HCT116 (cell line): ENCODE measurements at regions not wholly inside any gene's neighbourhood (a gene's known extent, or its start where the extent isn't known, plus 50 kb on each side); places are given as distances from the start of the nearest gene placed in this dataset.

ENCODE experiments used
- CEBPB ChIP-seq: IDR thresholded peaks from 2 replicates; pipeline ENCODE4 v1.6.1; 2012; ENCODE audit warnings: low read depth
- ELF1 ChIP-seq: IDR thresholded peaks from 2 replicates; pipeline ENCODE4 v1.6.1; 2012; ENCODE audit warnings: low read depth, borderline replicate concordance
- EZH2 ChIP-seq: fragments of 200-600 bp; sonication (generic); IDR thresholded peaks from 2 replicates; pipeline ENCODE4 v1.6.1; 2017; ENCODE audit warnings: antibody characterized with exemption, mixed run types
- EZH2phosphoT487 ChIP-seq: fragments of 200-600 bp; IDR thresholded peaks from 2 replicates; pipeline ENCODE4 v1.6.1; 2018; ENCODE audit warnings: antibody characterized with exemption, borderline replicate concordance
- JUND ChIP-seq: IDR thresholded peaks from 2 replicates; pipeline ENCODE4 v1.6.1; 2012
- POLR2A ChIP-seq: IDR thresholded peaks from 2 replicates; pipeline ENCODE4 v1.7.0; 2011; ENCODE audit warnings: borderline replicate concordance; ENCODE audit not compliant: insufficient read depth, insufficient read length; ENCODE audit errors: extremely low read depth
- POLR2AphosphoS5 ChIP-seq: IDR thresholded peaks from 2 replicates; pipeline ENCODE4 v1.6.1; 2011; ENCODE audit warnings: mild to moderate bottlenecking, low read depth, low read length, moderate library complexity
- SP1 ChIP-seq: IDR thresholded peaks from 2 replicates; pipeline ENCODE4 v1.6.1; 2012; ENCODE audit warnings: low read depth
- YY1 ChIP-seq: IDR thresholded peaks from 2 replicates; pipeline ENCODE4 v1.6.1; 2011; ENCODE audit warnings: low read length, low read depth, moderate library complexity, mild to moderate bottlenecking; ENCODE audit not compliant: insufficient replicate concordance; ENCODE audit errors: extremely low read depth
- ZFX ChIP-seq: fragments of 450-650 bp; IDR thresholded peaks from 2 replicates; pipeline ENCODE4 v1.6.1; 2017
- ZNF274 ChIP-seq: fragments of 200-500 bp; sonication (Bioruptor generic); IDR thresholded peaks from 2 replicates; pipeline ENCODE4 v1.6.1; 2014; ENCODE audit warnings: mild to moderate bottlenecking, low read depth, low read length, inconsistent platforms
- TF ChIP-seq, protein P1 (sequence below), 3 experiments: fragments of 200-600 bp in 1 of 3; sonication (generic) in 1 of 3; IDR thresholded peaks in 2 of 3; conservative IDR thresholded peaks in 1 of 3; 2 replicates each; pipeline ENCODE4 v1.5.1; 2012 to 2017; ENCODE audit warnings: low read depth in 2 of 3, low read length in 2 of 3, antibody characterized with exemption in 1 of 3, borderline replicate concordance in 1 of 3, control low read depth in 1 of 3, mild to moderate bottlenecking in 1 of 3, mixed read lengths in 1 of 3, mixed run types in 1 of 3, moderate library complexity in 1 of 3; ENCODE audit not compliant: insufficient read depth in 1 of 3
- TF ChIP-seq, protein P2 (sequence below): IDR thresholded peaks from 2 replicates; pipeline ENCODE4 v1.6.1; 2012; ENCODE audit warnings: low read depth
- TF ChIP-seq, protein P3 (sequence below): IDR thresholded peaks from 2 replicates; pipeline ENCODE4 v1.6.1; 2012

- no peak for TF ChIP-seq JUND
- TF ChIP-seq ZFX = no peak
- no peak for TF ChIP-seq POLR2A
- TF ChIP-seq, protein P1, sequence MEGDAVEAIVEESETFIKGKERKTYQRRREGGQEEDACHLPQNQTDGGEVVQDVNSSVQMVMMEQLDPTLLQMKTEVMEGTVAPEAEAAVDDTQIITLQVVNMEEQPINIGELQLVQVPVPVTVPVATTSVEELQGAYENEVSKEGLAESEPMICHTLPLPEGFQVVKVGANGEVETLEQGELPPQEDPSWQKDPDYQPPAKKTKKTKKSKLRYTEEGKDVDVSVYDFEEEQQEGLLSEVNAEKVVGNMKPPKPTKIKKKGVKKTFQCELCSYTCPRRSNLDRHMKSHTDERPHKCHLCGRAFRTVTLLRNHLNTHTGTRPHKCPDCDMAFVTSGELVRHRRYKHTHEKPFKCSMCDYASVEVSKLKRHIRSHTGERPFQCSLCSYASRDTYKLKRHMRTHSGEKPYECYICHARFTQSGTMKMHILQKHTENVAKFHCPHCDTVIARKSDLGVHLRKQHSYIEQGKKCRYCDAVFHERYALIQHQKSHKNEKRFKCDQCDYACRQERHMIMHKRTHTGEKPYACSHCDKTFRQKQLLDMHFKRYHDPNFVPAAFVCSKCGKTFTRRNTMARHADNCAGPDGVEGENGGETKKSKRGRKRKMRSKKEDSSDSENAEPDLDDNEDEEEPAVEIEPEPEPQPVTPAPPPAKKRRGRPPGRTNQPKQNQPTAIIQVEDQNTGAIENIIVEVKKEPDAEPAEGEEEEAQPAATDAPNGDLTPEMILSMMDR (IDR thresholded peaks at IDR 0.05 in 2 of 3, conservative IDR thresholded peaks at IDR 0.05 in 1 of 3; ENCODE audit: borderline replicate concordance in 1 of 3, insufficient read depth in 1 of 3, low read depth in 2 of 3, low read length in 2 of 3) = no peak
- TF ChIP-seq CEBPB = no peak
- TF ChIP-seq, protein P2, sequence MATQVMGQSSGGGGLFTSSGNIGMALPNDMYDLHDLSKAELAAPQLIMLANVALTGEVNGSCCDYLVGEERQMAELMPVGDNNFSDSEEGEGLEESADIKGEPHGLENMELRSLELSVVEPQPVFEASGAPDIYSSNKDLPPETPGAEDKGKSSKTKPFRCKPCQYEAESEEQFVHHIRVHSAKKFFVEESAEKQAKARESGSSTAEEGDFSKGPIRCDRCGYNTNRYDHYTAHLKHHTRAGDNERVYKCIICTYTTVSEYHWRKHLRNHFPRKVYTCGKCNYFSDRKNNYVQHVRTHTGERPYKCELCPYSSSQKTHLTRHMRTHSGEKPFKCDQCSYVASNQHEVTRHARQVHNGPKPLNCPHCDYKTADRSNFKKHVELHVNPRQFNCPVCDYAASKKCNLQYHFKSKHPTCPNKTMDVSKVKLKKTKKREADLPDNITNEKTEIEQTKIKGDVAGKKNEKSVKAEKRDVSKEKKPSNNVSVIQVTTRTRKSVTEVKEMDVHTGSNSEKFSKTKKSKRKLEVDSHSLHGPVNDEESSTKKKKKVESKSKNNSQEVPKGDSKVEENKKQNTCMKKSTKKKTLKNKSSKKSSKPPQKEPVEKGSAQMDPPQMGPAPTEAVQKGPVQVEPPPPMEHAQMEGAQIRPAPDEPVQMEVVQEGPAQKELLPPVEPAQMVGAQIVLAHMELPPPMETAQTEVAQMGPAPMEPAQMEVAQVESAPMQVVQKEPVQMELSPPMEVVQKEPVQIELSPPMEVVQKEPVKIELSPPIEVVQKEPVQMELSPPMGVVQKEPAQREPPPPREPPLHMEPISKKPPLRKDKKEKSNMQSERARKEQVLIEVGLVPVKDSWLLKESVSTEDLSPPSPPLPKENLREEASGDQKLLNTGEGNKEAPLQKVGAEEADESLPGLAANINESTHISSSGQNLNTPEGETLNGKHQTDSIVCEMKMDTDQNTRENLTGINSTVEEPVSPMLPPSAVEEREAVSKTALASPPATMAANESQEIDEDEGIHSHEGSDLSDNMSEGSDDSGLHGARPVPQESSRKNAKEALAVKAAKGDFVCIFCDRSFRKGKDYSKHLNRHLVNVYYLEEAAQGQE = no peak
- TF ChIP-seq, protein P3, sequence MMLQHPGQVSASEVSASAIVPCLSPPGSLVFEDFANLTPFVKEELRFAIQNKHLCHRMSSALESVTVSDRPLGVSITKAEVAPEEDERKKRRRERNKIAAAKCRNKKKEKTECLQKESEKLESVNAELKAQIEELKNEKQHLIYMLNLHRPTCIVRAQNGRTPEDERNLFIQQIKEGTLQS = no peak
- TF ChIP-seq YY1 = no peak
- no peak for TF ChIP-seq ZNF274
- no peak for TF ChIP-seq EZH2
- TF ChIP-seq SP1 = no peak
- TF ChIP-seq ELF1 = no peak
- TF ChIP-seq POLR2AphosphoS5 = no peak
- no peak for TF ChIP-seq EZH2phosphoT487
Measured at GRCh38 chr2:236985761-236986339, 99.8 kb upstream of the COPS8 start.
